OCI-LY1 (cell line): ENCODE measurements at regions not wholly inside any gene's neighbourhood (a gene's known extent, or its start where the extent isn't known, plus 50 kb on each side); places are given as distances from the start of the nearest gene placed in this dataset.

Source experiments
- H2AFZ ChIP-seq: fragments of 200-600 bp; sonication (generic), shearing (Covaris generic); 2 replicates; pipeline ENCODE4 v1.6.0; 2014; ENCODE audit warnings: antibody characterized with exemption, mild to moderate bottlenecking, low read length
- H3F3A ChIP-seq: fragments of 200-600 bp; sonication (generic), shearing (Covaris generic); 2 replicates; pipeline ENCODE4 v1.6.0; 2014; ENCODE audit warnings: mild to moderate bottlenecking, antibody characterized with exemption, low read length, moderate library complexity; ENCODE audit not compliant: insufficient read depth
- H3K27ac ChIP-seq: fragments of 200-600 bp; sonication (generic); 2 replicates; pipeline ENCODE4 v1.5.1; 2014; ENCODE audit warnings: low read length, mixed run types, mild to moderate bottlenecking, low read depth; ENCODE audit not compliant: poor library complexity, severe bottlenecking
- H3K27me3 ChIP-seq: fragments of 200-600 bp; sonication (generic); 2 replicates; pipeline ENCODE4 v1.6.0; 2014; ENCODE audit warnings: antibody characterized with exemption, mild to moderate bottlenecking, low read length, moderate library complexity; ENCODE audit not compliant: insufficient read depth
- H3K36me3 ChIP-seq: fragments of 200-600 bp; sonication (generic); 2 replicates; pipeline ENCODE4 v1.6.1; 2014; ENCODE audit warnings: mild to moderate bottlenecking, antibody characterized with exemption, low read length, moderate library complexity, mixed read lengths; ENCODE audit not compliant: insufficient read depth
- H3K4me1 ChIP-seq: fragments of 200-600 bp; sonication (generic); 2 replicates; pipeline ENCODE4 v1.5.1; 2014; ENCODE audit warnings: mild to moderate bottlenecking, low read length, moderate library complexity; ENCODE audit not compliant: insufficient read depth, severe bottlenecking
- H3K4me2 ChIP-seq: fragments of 200-600 bp; sonication (generic), shearing (Covaris generic); 2 replicates; pipeline ENCODE4 v1.6.1; 2014; ENCODE audit warnings: low read length
- H3K4me3 ChIP-seq: fragments of 200-600 bp; sonication (generic); 2 replicates; pipeline ENCODE4 v1.5.1; 2014; ENCODE audit warnings: low read length, low read depth, mild to moderate bottlenecking, mixed read lengths; ENCODE audit not compliant: poor library complexity, severe bottlenecking
- H3K79me2 ChIP-seq: fragments of 200-600 bp; shearing (Covaris generic); 2 replicates; pipeline ENCODE4 v1.6.1; 2016; ENCODE audit warnings: mixed run types, low read length, mixed read lengths; ENCODE audit not compliant: insufficient read depth
- H3K9ac ChIP-seq: fragments of 200-600 bp; sonication (generic), shearing (Covaris generic); 2 replicates; pipeline ENCODE4 v1.6.1; 2014; ENCODE audit warnings: mild to moderate bottlenecking, low read length, mixed read lengths
- H3K9me2 ChIP-seq: fragments of 200-600 bp; sonication (generic), shearing (Covaris generic); 2 replicates; pipeline ENCODE4 v1.6.1; 2014; ENCODE audit warnings: low read depth, mild to moderate bottlenecking, low read length, mixed read lengths
- H3K9me3 ChIP-seq: fragments of 200-600 bp; shearing (Covaris generic); 2 replicates; pipeline ENCODE4 v1.6.1; 2014; ENCODE audit warnings: low read length, mixed read lengths
- H4K20me1 ChIP-seq: fragments of 200-600 bp; sonication (generic), shearing (Covaris generic); 2 replicates; pipeline ENCODE4 v1.6.0; 2016; ENCODE audit warnings: mild to moderate bottlenecking, low read length; ENCODE audit not compliant: insufficient read depth
- EZH2 ChIP-seq: fragments of 200-600 bp; sonication (generic), shearing (Covaris generic); IDR thresholded peaks from 2 replicates; pipeline ENCODE4 v1.8.0; 2017; ENCODE audit warnings: borderline replicate concordance, mixed run types, mild to moderate bottlenecking, antibody characterized with exemption, low read length, moderate library complexity, mixed read lengths
- TF ChIP-seq, protein P1 (sequence below): fragments of 200-600 bp; sonication (generic), shearing (Covaris generic); IDR thresholded peaks from 2 replicates; pipeline ENCODE4 v1.5.1; 2017; ENCODE audit warnings: mild to moderate bottlenecking, antibody characterized with exemption, low read length, moderate library complexity, mixed read lengths

DNA sequence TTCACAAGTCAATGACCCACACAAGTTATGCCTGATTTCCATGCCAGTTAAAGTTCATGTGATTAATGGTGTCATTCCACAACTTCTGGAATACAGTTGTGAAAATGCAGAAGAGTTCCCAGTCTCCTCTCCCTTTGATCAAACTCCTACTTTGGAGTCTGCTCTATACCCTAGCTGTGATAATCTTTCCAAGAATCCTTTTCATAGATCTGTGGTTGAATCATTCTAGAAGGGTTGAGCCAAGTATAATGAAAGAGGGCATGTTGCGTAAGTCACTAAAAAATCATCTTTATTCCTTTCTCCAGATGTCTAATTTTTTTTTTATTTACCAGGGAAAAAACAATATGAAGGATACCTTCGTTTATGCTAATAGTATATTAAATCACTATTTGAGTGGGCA is 89.7 kb upstream of the CARD18 start:
- no peaks in the 10 kb centered on the region for H3K9me3 ChIP-seq
- H4K20me1 ChIP-seq, result no peaks in the 10 kb centered on the region
- H3K4me3 ChIP-seq, result no peak overlapping the region
- H3F3A ChIP-seq, result no peaks in the 10 kb centered on the region
- no peak overlapping the region for H3K4me2 ChIP-seq
- no peaks in the 10 kb centered on the region for H3K9me2 ChIP-seq
- no peaks in the 10 kb centered on the region for H3K79me2 ChIP-seq
- no peak overlapping the region for H2AFZ ChIP-seq
- H3K27me3 ChIP-seq, result no peaks in the 10 kb centered on the region
- H3K36me3 ChIP-seq, result no peaks in the 10 kb centered on the region
- no peak for TF ChIP-seq EZH2
- H3K4me1 ChIP-seq, result no peaks in the 10 kb centered on the region
- no peak overlapping the region for H3K27ac ChIP-seq
- H3K9ac ChIP-seq, result no peak overlapping the region

DNA sequence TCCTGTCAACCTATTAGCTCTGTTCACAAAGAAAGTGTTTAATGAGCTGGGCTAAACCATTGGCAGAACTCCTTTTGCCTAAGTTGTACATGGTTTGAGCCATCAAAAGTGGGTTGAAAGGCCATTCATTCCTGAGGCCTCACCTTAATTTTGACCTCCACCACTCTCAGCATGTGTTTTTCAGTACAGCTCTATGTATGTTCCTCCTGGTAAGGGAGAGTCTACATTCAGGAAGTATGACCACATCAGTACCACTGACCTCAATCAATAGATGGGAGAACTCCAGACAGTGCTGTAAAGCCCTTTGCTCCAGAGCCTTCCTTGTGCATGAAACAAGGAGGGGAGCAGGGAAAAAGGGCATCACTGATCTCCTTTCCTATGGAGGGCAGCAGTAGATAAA is 87.8 kb upstream of the CARD18 start:
- no peaks in the 10 kb centered on the region for H3K9me2 ChIP-seq
- no peaks in the 10 kb centered on the region for H3K79me2 ChIP-seq
- H3K4me1 ChIP-seq, result no peaks in the 10 kb centered on the region
- TF ChIP-seq, protein P1, sequence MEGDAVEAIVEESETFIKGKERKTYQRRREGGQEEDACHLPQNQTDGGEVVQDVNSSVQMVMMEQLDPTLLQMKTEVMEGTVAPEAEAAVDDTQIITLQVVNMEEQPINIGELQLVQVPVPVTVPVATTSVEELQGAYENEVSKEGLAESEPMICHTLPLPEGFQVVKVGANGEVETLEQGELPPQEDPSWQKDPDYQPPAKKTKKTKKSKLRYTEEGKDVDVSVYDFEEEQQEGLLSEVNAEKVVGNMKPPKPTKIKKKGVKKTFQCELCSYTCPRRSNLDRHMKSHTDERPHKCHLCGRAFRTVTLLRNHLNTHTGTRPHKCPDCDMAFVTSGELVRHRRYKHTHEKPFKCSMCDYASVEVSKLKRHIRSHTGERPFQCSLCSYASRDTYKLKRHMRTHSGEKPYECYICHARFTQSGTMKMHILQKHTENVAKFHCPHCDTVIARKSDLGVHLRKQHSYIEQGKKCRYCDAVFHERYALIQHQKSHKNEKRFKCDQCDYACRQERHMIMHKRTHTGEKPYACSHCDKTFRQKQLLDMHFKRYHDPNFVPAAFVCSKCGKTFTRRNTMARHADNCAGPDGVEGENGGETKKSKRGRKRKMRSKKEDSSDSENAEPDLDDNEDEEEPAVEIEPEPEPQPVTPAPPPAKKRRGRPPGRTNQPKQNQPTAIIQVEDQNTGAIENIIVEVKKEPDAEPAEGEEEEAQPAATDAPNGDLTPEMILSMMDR, result no peak
- TF ChIP-seq EZH2, result no peak
- H2AFZ ChIP-seq, result no peak overlapping the region
- no peak overlapping the region for H3K4me2 ChIP-seq
- H3K27me3 ChIP-seq, result no peaks in the 10 kb centered on the region
- H3K9me3 ChIP-seq, result no peaks in the 10 kb centered on the region
- H3K4me3 ChIP-seq, result no peak overlapping the region
- no peaks in the 10 kb centered on the region for H4K20me1 ChIP-seq
- no peaks in the 10 kb centered on the region for H3K36me3 ChIP-seq
- no peak overlapping the region for H3K27ac ChIP-seq
- H3F3A ChIP-seq, result no peaks in the 10 kb centered on the region
- no peak overlapping the region for H3K9ac ChIP-seq

DNA sequence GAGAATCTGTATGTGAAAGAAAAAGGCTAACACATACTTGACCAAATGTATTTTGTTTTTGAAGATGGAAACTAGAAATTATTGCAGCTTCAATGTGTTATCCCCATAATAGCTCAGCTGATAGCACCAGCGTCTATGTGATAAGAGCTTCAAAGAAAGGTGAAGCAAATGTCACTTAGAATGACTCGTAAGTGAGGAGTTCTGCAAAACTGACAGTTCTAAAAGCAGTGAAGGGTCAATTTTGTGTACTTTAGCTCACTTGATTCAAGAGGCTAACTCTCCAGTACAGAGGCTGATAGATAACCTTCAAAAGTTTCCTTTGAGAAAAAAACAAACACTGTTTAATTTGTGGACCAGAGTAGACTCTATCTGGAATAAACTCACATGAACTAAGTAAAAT is 87.2 kb upstream of the CARD18 start:
- Histone ChIP-seq H3K4me2 (no peak overlapping the region), H4K20me1 (no peaks in the 10 kb centered on the region), H3K79me2 (no peaks in the 10 kb centered on the region), H3K27me3 (no peaks in the 10 kb centered on the region), H3K9me2 (no peaks in the 10 kb centered on the region), H3K9me3 (no peaks in the 10 kb centered on the region), H3K4me3 (no peak overlapping the region), H3K27ac (no peak overlapping the region), H3K4me1 (no peaks in the 10 kb centered on the region), H3K36me3 (no peaks in the 10 kb centered on the region), H3F3A (no peaks in the 10 kb centered on the region), H3K9ac (no peak overlapping the region), H2AFZ (no peak overlapping the region)
- TF ChIP-seq, protein P1, result no peak
- TF ChIP-seq EZH2, result no peak

DNA sequence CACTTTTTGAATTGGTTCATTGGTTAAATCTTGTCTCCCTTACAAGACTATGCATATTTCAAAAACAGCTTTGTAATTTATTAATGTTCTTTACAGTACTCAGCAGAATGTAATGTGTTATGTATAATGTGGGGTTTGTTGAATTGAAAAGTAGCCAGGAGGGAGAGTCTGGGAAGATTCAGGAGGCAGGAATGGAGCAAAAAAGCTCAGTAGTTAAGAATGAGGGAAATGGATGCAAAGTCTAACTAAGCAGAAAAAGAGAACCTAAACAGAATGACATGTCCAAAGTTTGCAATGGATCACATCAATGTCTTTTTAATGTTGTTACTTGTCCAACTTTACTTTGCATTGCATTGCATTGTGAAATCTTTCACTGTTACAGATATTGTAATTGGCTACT is 86.5 kb upstream of the CARD18 start:
- no peaks in the 10 kb centered on the region for H3K9me2 ChIP-seq

More for the DNA sequence above, 86.5 kb upstream of the CARD18 start:
- H3K4me2 ChIP-seq, result no peak overlapping the region
- TF ChIP-seq, protein P1, result no peak
- no peak for TF ChIP-seq EZH2
- H3K4me1 ChIP-seq, result no peaks in the 10 kb centered on the region
- H3K27me3 ChIP-seq, result no peaks in the 10 kb centered on the region
- no peak overlapping the region for H3K27ac ChIP-seq
- no peak overlapping the region for H3K9ac ChIP-seq
- H3K4me3 ChIP-seq, result no peak overlapping the region
- no peak overlapping the region for H2AFZ ChIP-seq
- H3F3A ChIP-seq, result no peaks in the 10 kb centered on the region
- no peaks in the 10 kb centered on the region for H3K36me3 ChIP-seq
- no peaks in the 10 kb centered on the region for H4K20me1 ChIP-seq
- no peaks in the 10 kb centered on the region for H3K9me3 ChIP-seq
- no peaks in the 10 kb centered on the region for H3K79me2 ChIP-seq
